Mucosa of rectum (tissue), 2 donors: ENCODE measurements at regions not wholly inside any gene's neighbourhood (a gene's known extent, or its start where the extent isn't known, plus 50 kb on each side); places are given as distances from the start of the nearest gene placed in this dataset.

Experiments
- H3K27ac ChIP-seq, 2 donors: one replicate each; pipeline ENCODE4 v1.7.0; 2013; ENCODE audit warnings: inconsistent platforms in 2 of 2, low read depth in 2 of 2, low read length in 2 of 2
- H3K27me3 ChIP-seq, 2 donors: one replicate each; pipeline ENCODE4 v1.7.0; 2013; ENCODE audit warnings: low read length in 2 of 2; ENCODE audit not compliant: control insufficient read depth in 2 of 2, insufficient read depth in 2 of 2
- H3K36me3 ChIP-seq, 2 donors: one replicate each; pipeline ENCODE4 v1.7.0; 2013; ENCODE audit warnings: low read length in 2 of 2; ENCODE audit not compliant: control insufficient read depth in 2 of 2, insufficient read depth in 2 of 2
- H3K4me1 ChIP-seq, 2 donors: one replicate each; pipeline ENCODE4 v1.7.0; 2013; ENCODE audit warnings: low read length in 2 of 2, mild to moderate bottlenecking in 1 of 2; ENCODE audit not compliant: control insufficient read depth in 2 of 2, insufficient read depth in 2 of 2
- H3K4me3 ChIP-seq, 2 donors: one replicate each; pipeline ENCODE4 v1.7.0; 2013; ENCODE audit warnings: low read length in 2 of 2
- H3K9ac ChIP-seq, 2 donors: one replicate each; pipeline ENCODE4 v1.7.0; 2013; ENCODE audit warnings: low read length in 2 of 2, low read depth in 1 of 2, mild to moderate bottlenecking in 1 of 2
- H3K9me3 ChIP-seq, 2 donors: one replicate each; pipeline ENCODE4 v1.7.0; 2013; ENCODE audit warnings: low read length in 2 of 2; ENCODE audit not compliant: control insufficient read depth in 2 of 2
- donor health status: healthy.
- donor health status: Normal muscosa, but diverticular disease.

- H3K27ac ChIP-seq, result no peak overlapping the region
- H3K4me3 ChIP-seq, result no peak overlapping the region
Measured at GRCh38 chr3:117084739-117085270, 375.2 kb downstream of the TUSC7 start.

GRCh38 chr3:117091676-117092075 lies 382.1 kb downstream of the TUSC7 start:
- Histone ChIP-seq H3K4me3 (no peak overlapping the region), H3K9ac (no peak overlapping the region), H3K27me3 (no peaks in the 10 kb centered on the region), H3K4me1 (no peaks in the 10 kb centered on the region), H3K36me3 (no peaks in the 10 kb centered on the region), H3K27ac (no peak overlapping the region), H3K9me3 (no peaks in the 10 kb centered on the region)

More at GRCh38 chr3:117084739-117085270, 375.2 kb downstream of the TUSC7 start:
- no peaks in the 10 kb centered on the region for H3K4me1 ChIP-seq
- H3K9ac ChIP-seq, result no peak overlapping the region
- no peaks in the 10 kb centered on the region for H3K36me3 ChIP-seq
- no peaks in the 10 kb centered on the region for H3K9me3 ChIP-seq
- H3K27me3 ChIP-seq, result no peaks in the 10 kb centered on the region

GRCh38 chr3:117096549-117096948 lies 387.0 kb downstream of the TUSC7 start:
- no peak overlapping the region for H3K9ac ChIP-seq
- H3K4me1 ChIP-seq, result no peaks in the 10 kb centered on the region
- no peaks in the 10 kb centered on the region for H3K36me3 ChIP-seq
- no peak overlapping the region for H3K27ac ChIP-seq
- H3K9me3 ChIP-seq, result no peaks in the 10 kb centered on the region
- no peaks in the 10 kb centered on the region for H3K27me3 ChIP-seq
- H3K4me3 ChIP-seq, result no peak overlapping the region

- Histone ChIP-seq H3K9me3 (no peaks in the 10 kb centered on the region), H3K27ac (no peak overlapping the region), H3K4me1 (no peaks in the 10 kb centered on the region), H3K27me3 (no peaks in the 10 kb centered on the region), H3K36me3 (no peaks in the 10 kb centered on the region), H3K4me3 (no peak overlapping the region), H3K9ac (no peak overlapping the region)
Measured at GRCh38 chr3:117097351-117097750, 387.8 kb downstream of the TUSC7 start.

GRCh38 chr3:117101697-117102096 lies 392.1 kb downstream of the TUSC7 start:
- no peaks in the 10 kb centered on the region for H3K27me3 ChIP-seq
- no peaks in the 10 kb centered on the region for H3K36me3 ChIP-seq
- H3K4me3 ChIP-seq, result no peak overlapping the region
- H3K4me1 ChIP-seq, result no peaks in the 10 kb centered on the region
- H3K27ac ChIP-seq, result no peak overlapping the region
- H3K9me3 ChIP-seq, result no peaks in the 10 kb centered on the region
- H3K9ac ChIP-seq, result no peak overlapping the region

GRCh38 chr3:117102426-117102825 lies 392.8 kb downstream of the TUSC7 start:
- Histone ChIP-seq H3K27me3 (no peaks in the 10 kb centered on the region), H3K9ac (no peak overlapping the region), H3K27ac (no peak overlapping the region), H3K4me1 (no peaks in the 10 kb centered on the region), H3K4me3 (no peak overlapping the region), H3K9me3 (no peaks in the 10 kb centered on the region), H3K36me3 (no peaks in the 10 kb centered on the region)

- no peak overlapping the region for H3K4me3 ChIP-seq
- H3K4me1 ChIP-seq, result no peaks in the 10 kb centered on the region
- H3K27me3 ChIP-seq, result no peaks in the 10 kb centered on the region
- no peaks in the 10 kb centered on the region for H3K36me3 ChIP-seq
- no peak overlapping the region for H3K27ac ChIP-seq
- H3K9me3 ChIP-seq, result no peaks in the 10 kb centered on the region
- H3K9ac ChIP-seq, result no peak overlapping the region
Measured at GRCh38 chr3:117103675-117104074, 394.1 kb downstream of the TUSC7 start.

GRCh38 chr3:117104381-117104780 lies 394.8 kb downstream of the TUSC7 start:
- no peak overlapping the region for H3K4me3 ChIP-seq

GRCh38 chr3:117104792-117105191 lies 395.2 kb downstream of the TUSC7 start:
- Histone ChIP-seq H3K9me3 (no peaks in the 10 kb centered on the region), H3K4me3 (no peak overlapping the region), H3K36me3 (no peaks in the 10 kb centered on the region), H3K4me1 (no peaks in the 10 kb centered on the region), H3K9ac (no peak overlapping the region), H3K27ac (no peak overlapping the region), H3K27me3 (no peaks in the 10 kb centered on the region)

More at GRCh38 chr3:117104381-117104780, 394.8 kb downstream of the TUSC7 start:
- Histone ChIP-seq H3K27me3 (no peaks in the 10 kb centered on the region), H3K9ac (no peak overlapping the region), H3K4me1 (no peaks in the 10 kb centered on the region), H3K36me3 (no peaks in the 10 kb centered on the region), H3K27ac (no peak overlapping the region), H3K9me3 (no peaks in the 10 kb centered on the region)

- H3K36me3 ChIP-seq, result no peaks in the 10 kb centered on the region
- no peak overlapping the region for H3K27ac ChIP-seq
- no peaks in the 10 kb centered on the region for H3K27me3 ChIP-seq
- H3K4me3 ChIP-seq, result no peak overlapping the region
- no peaks in the 10 kb centered on the region for H3K4me1 ChIP-seq
- H3K9ac ChIP-seq, result no peak overlapping the region
- H3K9me3 ChIP-seq, result no peaks in the 10 kb centered on the region
Measured at GRCh38 chr3:117105686-117106085, 396.1 kb downstream of the TUSC7 start.

GRCh38 chr3:117106396-117106795 lies 396.8 kb downstream of the TUSC7 start:
- no peak overlapping the region for H3K4me3 ChIP-seq
- H3K27ac ChIP-seq, result no peak overlapping the region
- no peak overlapping the region for H3K9ac ChIP-seq
- H3K27me3 ChIP-seq, result no peaks in the 10 kb centered on the region
- H3K36me3 ChIP-seq, result no peaks in the 10 kb centered on the region
- no peaks in the 10 kb centered on the region for H3K4me1 ChIP-seq
- H3K9me3 ChIP-seq, result no peaks in the 10 kb centered on the region
